ENCODE measurements at regions not wholly inside any gene's neighbourhood (a gene's known extent, or its start where the extent isn't known, plus 50 kb on each side); places are given as distances from the start of the nearest gene placed in this dataset.

GRCh38 chr2:116042530-116042929 is 1600.1 kb downstream of the DPP10 start:
- TF ChIP-seq FOSL1 (IDR thresholded peaks at IDR 0.05; ENCODE audit: insufficient read depth, low read depth, low read length) (no peak), NRF1 (IDR thresholded peaks at IDR 0.05; ENCODE audit: low read depth, low read length) (no peak)

All from H1 (cell line).